Neural cell (in vitro differentiated cells): ENCODE measurements at regions not wholly inside any gene's neighbourhood (a gene's known extent, or its start where the extent isn't known, plus 50 kb on each side); places are given as distances from the start of the nearest gene placed in this dataset.

Source experiments
- H2AFZ ChIP-seq: fragments of 200-600, 300-800 bp; sonication (generic), shearing (Covaris generic); 2 replicates; pipeline ENCODE4 v1.6.0; 2014; ENCODE audit warnings: low read depth, mild to moderate bottlenecking, antibody characterized with exemption, low read length, moderate library complexity
- H3F3A ChIP-seq: fragments of 200-600 bp; shearing (Covaris generic); 2 replicates; pipeline ENCODE4 v1.6.1; 2016; ENCODE audit warnings: mild to moderate bottlenecking, moderate library complexity, mixed read lengths, antibody characterized with exemption, low read length; ENCODE audit not compliant: insufficient read depth, poor library complexity, severe bottlenecking
- H3K27ac ChIP-seq: fragments of 200-600, 300-800 bp; sonication (generic), shearing (Covaris generic); 2 replicates; pipeline ENCODE4 v1.5.1; 2014; ENCODE audit warnings: mild to moderate bottlenecking, low read length, moderate library complexity
- H3K27me3 ChIP-seq: fragments of 300-800, 200-600 bp; sonication (generic), shearing (Covaris generic); 2 replicates; pipeline ENCODE4 v1.6.0; 2014; ENCODE audit warnings: mild to moderate bottlenecking, low read depth, low read length, moderate library complexity; ENCODE audit not compliant: insufficient read depth
- H3K36me3 ChIP-seq: fragments of 300-800, 200-600 bp; sonication (generic), shearing (Covaris generic); 2 replicates; pipeline ENCODE4 v1.5.1; 2014; ENCODE audit warnings: mild to moderate bottlenecking, antibody characterized with exemption, low read length, moderate library complexity; ENCODE audit not compliant: insufficient read depth
- H3K4me2 ChIP-seq: fragments of 300-800, 200-600 bp; sonication (generic), shearing (Covaris generic); 2 replicates; pipeline ENCODE4 v1.6.0; 2014; ENCODE audit warnings: mild to moderate bottlenecking, low read length
- H3K4me3 ChIP-seq: fragments of 300-800, 200-600 bp; sonication (generic), shearing (Covaris generic); 2 replicates; pipeline ENCODE4 v1.5.1; 2014; ENCODE audit warnings: mild to moderate bottlenecking, low read length, moderate library complexity
- H3K79me2 ChIP-seq: fragments of 200-600 bp; shearing (Covaris generic); replicated peaks from 2 replicates; pipeline ENCODE4 v1.6.0; 2014; ENCODE audit warnings: mild to moderate bottlenecking, low read length, moderate library complexity; ENCODE audit not compliant: insufficient read depth
- H3K9ac ChIP-seq: fragments of 300-800, 200-600 bp; sonication (generic), shearing (Covaris generic); 2 replicates; pipeline ENCODE4 v1.6.1; 2016; ENCODE audit warnings: mild to moderate bottlenecking, low read length, mixed read lengths
- H3K9me2 ChIP-seq: fragments of 200-600 bp; shearing (Covaris generic); 2 replicates; pipeline ENCODE4 v1.6.1; 2016; ENCODE audit warnings: mild to moderate bottlenecking, low read length, mixed read lengths; ENCODE audit not compliant: insufficient read depth
- H3K9me3 ChIP-seq: fragments of 200-600, 300-800 bp; sonication (generic), shearing (Covaris generic); 2 replicates; pipeline ENCODE4 v1.6.1; 2016; ENCODE audit warnings: mild to moderate bottlenecking, mixed run types, low read length, moderate library complexity, mixed read lengths
- H4K20me1 ChIP-seq: fragments of 200-600 bp; shearing (Covaris generic); 2 replicates; pipeline ENCODE4 v1.6.1; 2016; ENCODE audit warnings: mild to moderate bottlenecking, mixed run types; ENCODE audit not compliant: insufficient read depth
- CTCF ChIP-seq: fragments of 450-650 bp; IDR thresholded peaks from 2 replicates; pipeline ENCODE4 v1.5.1; 2014; ENCODE audit warnings: antibody characterized with exemption, mild to moderate bottlenecking, moderate library complexity; ENCODE audit not compliant: poor library complexity, severe bottlenecking
- EP300 ChIP-seq: fragments of 450-650 bp; conservative IDR thresholded peaks from 2 replicates; pipeline ENCODE4 v1.6.1; 2014; ENCODE audit warnings: antibody characterized with exemption, mild to moderate bottlenecking, moderate library complexity; ENCODE audit not compliant: poor library complexity, severe bottlenecking
- EZH2 ChIP-seq: fragments of 200-600, 300-800 bp; shearing (Covaris generic), sonication (generic); IDR thresholded peaks from 2 replicates; pipeline ENCODE4 v1.6.1; 2014; ENCODE audit warnings: antibody characterized with exemption, low read length, borderline replicate concordance, mild to moderate bottlenecking; ENCODE audit not compliant: insufficient read depth, poor library complexity, severe bottlenecking
- MXI1 ChIP-seq: fragments of 450-650 bp; conservative IDR thresholded peaks from 2 replicates; pipeline ENCODE4 v1.6.1; 2014; ENCODE audit warnings: antibody characterized with exemption, mild to moderate bottlenecking; ENCODE audit not compliant: poor library complexity, severe bottlenecking
- POLR2AphosphoS5 ChIP-seq: IDR thresholded peaks from 2 replicates; pipeline ENCODE4 v1.6.1; 2012
- RAD21 ChIP-seq: fragments of 450-650 bp; conservative IDR thresholded peaks from 2 replicates; pipeline ENCODE4 v1.6.1; 2014; ENCODE audit warnings: antibody characterized with exemption, mild to moderate bottlenecking, moderate library complexity
- REST ChIP-seq: IDR thresholded peaks from 2 replicates; pipeline ENCODE4 v1.6.1; 2012; ENCODE audit warnings: borderline replicate concordance
- SMC3 ChIP-seq: fragments of 450-650 bp; conservative IDR thresholded peaks from 2 replicates; pipeline ENCODE4 v1.6.1; 2014; ENCODE audit warnings: antibody characterized with exemption, mild to moderate bottlenecking, moderate library complexity; ENCODE audit not compliant: poor library complexity
- TAF1 ChIP-seq: IDR thresholded peaks from 2 replicates; pipeline ENCODE4 v1.6.1; 2012; ENCODE audit warnings: low read depth

GRCh38 chr6:40973304-40973703, 65.7 kb downstream of the UNC5CL start:
- H3K4me2 ChIP-seq: no peak overlapping the region
- H3K27ac ChIP-seq: no peak overlapping the region
- no peaks in the 10 kb centered on the region for H3K79me2 ChIP-seq
- no peaks in the 10 kb centered on the region for H3K9me2 ChIP-seq
- no peaks in the 10 kb centered on the region for H3K9me3 ChIP-seq
- no peaks in the 10 kb centered on the region for H4K20me1 ChIP-seq
- no peaks in the 10 kb centered on the region for H3F3A ChIP-seq
- H3K36me3 ChIP-seq: no peaks in the 10 kb centered on the region
- no peak overlapping the region for H3K9ac ChIP-seq
- H2AFZ ChIP-seq: no peak overlapping the region
- no peak overlapping the region for H3K4me3 ChIP-seq
- H3K27me3 ChIP-seq: no peaks in the 10 kb centered on the region
- TF ChIP-seq REST: no peak
- TF ChIP-seq POLR2AphosphoS5: no peak
- no peak for TF ChIP-seq MXI1

- no peaks in the 10 kb centered on the region for H3F3A ChIP-seq
- H3K4me2 ChIP-seq: no peak overlapping the region
- no peaks in the 10 kb centered on the region for H3K9me2 ChIP-seq
- no peak overlapping the region for H3K4me3 ChIP-seq
- TF ChIP-seq RAD21: no peak
- no peak for TF ChIP-seq TAF1
- no peak for TF ChIP-seq MXI1
- TF ChIP-seq POLR2AphosphoS5: no peak
- no peak for TF ChIP-seq CTCF
- TF ChIP-seq EZH2: no peak
- TF ChIP-seq SMC3: no peak
- no peak for TF ChIP-seq EP300
- TF ChIP-seq REST: no peak
- no peak overlapping the region for H2AFZ ChIP-seq
- no peak overlapping the region for H3K9ac ChIP-seq
- H3K27ac ChIP-seq: no peak overlapping the region
- no peaks in the 10 kb centered on the region for H3K9me3 ChIP-seq
- H3K79me2 ChIP-seq: no peaks in the 10 kb centered on the region
- H3K36me3 ChIP-seq: no peaks in the 10 kb centered on the region
- H3K27me3 ChIP-seq: no peaks in the 10 kb centered on the region
- no peaks in the 10 kb centered on the region for H4K20me1 ChIP-seq
These were observed 66.2 kb downstream of the UNC5CL start for GRCh38 chr6:40972814-40973213.
